Tibial nerve (tissue), 4 donors: ENCODE measurements at regions not wholly inside any gene's neighbourhood (a gene's known extent, or its start where the extent isn't known, plus 50 kb on each side); places are given as distances from the start of the nearest gene placed in this dataset.

Experiments used
- EP300 ChIP-seq, 2 donors: sonication (generic); formaldehyde crosslinking; IDR thresholded peaks; one replicate each; pipeline ENCODE4 v1.6.1; 2017; ENCODE audit warnings: antibody characterized with exemption in 2 of 2, mild to moderate bottlenecking in 1 of 2
- TF ChIP-seq, protein P1 (sequence below), 5 experiments: fragments of 200-600 bp in 3 of 5; fragments of 450-650 bp in 2 of 5; sonication (generic) in 3 of 5; IDR thresholded peaks; one replicate each; pipeline ENCODE4 v1.5.1; 2016 to 2019; ENCODE audit warnings: antibody characterized with exemption in 5 of 5, mild to moderate bottlenecking in 3 of 5, moderate library complexity in 2 of 5

- TF ChIP-seq, protein P1, sequence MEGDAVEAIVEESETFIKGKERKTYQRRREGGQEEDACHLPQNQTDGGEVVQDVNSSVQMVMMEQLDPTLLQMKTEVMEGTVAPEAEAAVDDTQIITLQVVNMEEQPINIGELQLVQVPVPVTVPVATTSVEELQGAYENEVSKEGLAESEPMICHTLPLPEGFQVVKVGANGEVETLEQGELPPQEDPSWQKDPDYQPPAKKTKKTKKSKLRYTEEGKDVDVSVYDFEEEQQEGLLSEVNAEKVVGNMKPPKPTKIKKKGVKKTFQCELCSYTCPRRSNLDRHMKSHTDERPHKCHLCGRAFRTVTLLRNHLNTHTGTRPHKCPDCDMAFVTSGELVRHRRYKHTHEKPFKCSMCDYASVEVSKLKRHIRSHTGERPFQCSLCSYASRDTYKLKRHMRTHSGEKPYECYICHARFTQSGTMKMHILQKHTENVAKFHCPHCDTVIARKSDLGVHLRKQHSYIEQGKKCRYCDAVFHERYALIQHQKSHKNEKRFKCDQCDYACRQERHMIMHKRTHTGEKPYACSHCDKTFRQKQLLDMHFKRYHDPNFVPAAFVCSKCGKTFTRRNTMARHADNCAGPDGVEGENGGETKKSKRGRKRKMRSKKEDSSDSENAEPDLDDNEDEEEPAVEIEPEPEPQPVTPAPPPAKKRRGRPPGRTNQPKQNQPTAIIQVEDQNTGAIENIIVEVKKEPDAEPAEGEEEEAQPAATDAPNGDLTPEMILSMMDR (IDR thresholded peaks at IDR 0.05) = no peak
- no peak for TF ChIP-seq EP300 (IDR thresholded peaks at IDR 0.05)
These were observed 188.7 kb upstream of the GMDS start for GRCh38 chr6:2434116-2434515.
